Colonic mucosa (tissue), 4 donors: ENCODE measurements at regions not wholly inside any gene's neighbourhood (a gene's known extent, or its start where the extent isn't known, plus 50 kb on each side); places are given as distances from the start of the nearest gene placed in this dataset.

Experiments used
- DNase-seq: peaks from one replicate; pipeline ENCODE4 v3.0.0-alpha.2; 2020
- H3K27ac ChIP-seq: fragments of 200-600 bp; one replicate; pipeline ENCODE4 v1.8.0; 2021
- H3K27me3 ChIP-seq: fragments of 200-600 bp; one replicate; pipeline ENCODE4 v1.8.0; 2021
- H3K36me3 ChIP-seq: fragments of 200-600 bp; one replicate; pipeline ENCODE4 v1.8.0; 2021
- H3K4me1 ChIP-seq: fragments of 200-600 bp; one replicate; pipeline ENCODE4 v1.8.0; 2021; ENCODE audit warnings: mild to moderate bottlenecking
- H3K4me3 ChIP-seq: fragments of 200-600 bp; one replicate; pipeline ENCODE4 v1.8.0; 2021
- H3K9ac ChIP-seq, 2 donors: one replicate each; pipeline ENCODE4 v1.7.0; 2013; ENCODE audit warnings: control low read depth in 2 of 2, low read depth in 2 of 2, low read length in 2 of 2
- H3K9me3 ChIP-seq: fragments of 200-600 bp; one replicate; pipeline ENCODE4 v1.8.0; 2021
- intact Hi-C: fragments of 100-400 bp; cut with DNase I; formaldehyde crosslinking; loops from one replicate; pipeline ENCODE4 v1.14.1; 2022
- TF ChIP-seq, protein P1 (sequence below): fragments of 200-600 bp; IDR thresholded peaks from one replicate; pipeline ENCODE4 v1.8.0; 2022; ENCODE audit warnings: antibody characterized with exemption, mild to moderate bottlenecking
- donor health status: healthy.
- donor health status: DM: no; HTN: no; CAD: no.
- donor health status: DM: no; HTN: no; CAD: no.

DNA sequence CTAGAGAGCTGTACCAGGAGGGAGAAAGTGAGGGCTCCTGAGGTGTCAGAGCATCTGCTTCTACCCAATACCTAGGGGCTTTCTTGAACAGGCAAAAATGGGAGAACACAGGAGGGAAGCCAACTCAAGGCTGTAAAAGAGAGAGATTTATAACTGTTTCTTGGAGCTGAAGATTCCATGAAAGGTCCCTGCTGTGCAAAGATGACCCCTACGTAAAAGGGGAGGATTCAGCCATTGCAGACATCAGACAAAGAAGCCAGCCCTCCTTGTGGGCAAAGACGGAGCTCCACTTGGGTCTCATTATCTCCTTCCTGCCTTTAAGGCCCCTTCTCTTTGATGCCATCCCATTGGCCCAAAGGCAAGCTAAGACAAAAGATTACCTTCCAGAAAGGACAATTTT is 524.1 kb upstream of the CAMK1G start:
- TF ChIP-seq, protein P1, sequence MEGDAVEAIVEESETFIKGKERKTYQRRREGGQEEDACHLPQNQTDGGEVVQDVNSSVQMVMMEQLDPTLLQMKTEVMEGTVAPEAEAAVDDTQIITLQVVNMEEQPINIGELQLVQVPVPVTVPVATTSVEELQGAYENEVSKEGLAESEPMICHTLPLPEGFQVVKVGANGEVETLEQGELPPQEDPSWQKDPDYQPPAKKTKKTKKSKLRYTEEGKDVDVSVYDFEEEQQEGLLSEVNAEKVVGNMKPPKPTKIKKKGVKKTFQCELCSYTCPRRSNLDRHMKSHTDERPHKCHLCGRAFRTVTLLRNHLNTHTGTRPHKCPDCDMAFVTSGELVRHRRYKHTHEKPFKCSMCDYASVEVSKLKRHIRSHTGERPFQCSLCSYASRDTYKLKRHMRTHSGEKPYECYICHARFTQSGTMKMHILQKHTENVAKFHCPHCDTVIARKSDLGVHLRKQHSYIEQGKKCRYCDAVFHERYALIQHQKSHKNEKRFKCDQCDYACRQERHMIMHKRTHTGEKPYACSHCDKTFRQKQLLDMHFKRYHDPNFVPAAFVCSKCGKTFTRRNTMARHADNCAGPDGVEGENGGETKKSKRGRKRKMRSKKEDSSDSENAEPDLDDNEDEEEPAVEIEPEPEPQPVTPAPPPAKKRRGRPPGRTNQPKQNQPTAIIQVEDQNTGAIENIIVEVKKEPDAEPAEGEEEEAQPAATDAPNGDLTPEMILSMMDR: no peak
- intact Hi-C loops: no loop called here
- H3K9ac ChIP-seq: no peak overlapping the region
- no peaks in the 10 kb centered on the region for H3K9me3 ChIP-seq
- H3K27ac ChIP-seq: no peak overlapping the region
- no peak for DNase-seq
- H3K4me3 ChIP-seq: no peak overlapping the region
- no peaks in the 10 kb centered on the region for H3K4me1 ChIP-seq
- no peaks in the 10 kb centered on the region for H3K36me3 ChIP-seq
- H3K27me3 ChIP-seq: no peaks in the 10 kb centered on the region

DNA sequence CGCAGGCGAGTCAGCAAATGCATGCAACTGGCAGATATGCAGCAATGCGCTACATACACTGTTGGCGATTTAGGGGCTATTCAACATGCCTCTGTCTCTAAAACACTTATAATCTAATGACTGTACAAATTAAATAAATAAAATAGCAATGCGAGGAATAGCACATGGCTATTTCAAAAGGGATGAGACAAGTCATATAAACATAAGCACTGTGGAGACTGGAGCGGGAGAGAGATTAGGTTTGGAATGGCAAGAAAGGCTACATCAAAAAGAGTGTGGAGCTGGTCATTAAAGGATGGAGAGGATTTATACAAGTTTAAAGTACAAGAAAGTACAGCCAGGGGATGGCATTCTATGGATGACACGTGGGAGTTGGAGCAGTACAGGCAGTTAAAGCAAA is 523.5 kb upstream of the CAMK1G start:
- intact Hi-C loops: no loop called here
- no peaks in the 10 kb centered on the region for H3K4me1 ChIP-seq
- no peak overlapping the region for H3K9ac ChIP-seq
- TF ChIP-seq, protein P1: no peak
- no peak for DNase-seq
- H3K27ac ChIP-seq: no peak overlapping the region
- H3K4me3 ChIP-seq: no peak overlapping the region
- H3K27me3 ChIP-seq: no peaks in the 10 kb centered on the region
- no peaks in the 10 kb centered on the region for H3K36me3 ChIP-seq
- no peaks in the 10 kb centered on the region for H3K9me3 ChIP-seq

DNA sequence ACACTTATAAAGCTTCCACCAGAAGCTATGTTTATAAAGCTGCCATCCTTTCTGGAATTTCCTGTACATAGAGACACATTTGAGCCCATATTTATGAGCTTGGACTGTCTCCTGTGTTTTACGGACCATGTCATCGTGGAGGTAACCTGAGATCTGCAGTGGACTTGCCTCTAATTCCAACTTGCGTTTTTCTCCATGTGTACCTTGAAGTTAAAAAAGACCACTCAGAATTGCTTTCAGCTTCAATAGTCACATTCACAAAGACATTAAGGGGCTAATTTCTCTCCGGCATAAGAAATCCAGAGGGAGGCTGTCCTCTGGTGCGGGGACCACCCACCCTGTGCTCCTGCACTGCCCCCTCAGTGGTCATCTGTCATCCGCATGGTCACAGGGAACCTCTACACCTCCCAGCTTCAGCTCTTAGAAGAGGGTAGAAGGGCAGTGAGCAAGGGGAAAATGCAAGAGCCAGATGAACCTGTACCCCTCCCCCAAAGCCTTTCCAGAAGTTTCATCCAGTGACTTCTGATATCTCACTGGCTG is 521.4 kb upstream of the CAMK1G start:
- TF ChIP-seq, protein P1: no peak
- intact Hi-C loops: no loop called here

DNA sequence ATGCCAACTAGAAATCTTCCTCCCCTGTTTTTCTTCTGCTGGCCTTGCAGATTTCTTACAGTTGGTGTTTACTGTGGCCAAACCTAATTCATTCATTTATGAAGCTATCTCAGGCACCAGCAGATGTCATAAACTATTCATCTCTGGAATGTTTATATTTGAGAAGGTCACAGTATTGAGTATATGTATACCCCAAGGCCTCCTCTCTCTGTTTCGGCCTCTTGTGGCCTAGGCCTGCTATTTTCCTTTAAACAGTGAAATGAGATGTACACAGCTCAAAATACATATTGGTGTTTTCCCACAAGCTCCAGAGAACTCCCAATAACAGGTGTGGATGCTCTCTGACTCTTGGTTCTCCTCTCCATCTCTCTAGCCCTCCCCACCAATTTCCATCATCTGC is 520.7 kb upstream of the CAMK1G start:
- Histone ChIP-seq H3K9ac (no peak overlapping the region), H3K4me1 (no peaks in the 10 kb centered on the region), H3K36me3 (no peaks in the 10 kb centered on the region), H3K4me3 (no peak overlapping the region), H3K9me3 (no peaks in the 10 kb centered on the region), H3K27me3 (no peaks in the 10 kb centered on the region), H3K27ac (no peak overlapping the region)
- intact Hi-C loops: no loop called here
- no peak for DNase-seq
- TF ChIP-seq, protein P1: no peak

More for the DNA sequence above, 521.4 kb upstream of the CAMK1G start:
- DNase-seq: no peak
- Histone ChIP-seq H3K36me3 (no peaks in the 10 kb centered on the region), H3K9ac (no peak overlapping the region), H3K4me1 (no peaks in the 10 kb centered on the region), H3K9me3 (no peaks in the 10 kb centered on the region), H3K4me3 (no peak overlapping the region), H3K27me3 (no peaks in the 10 kb centered on the region), H3K27ac (no peak overlapping the region)

DNA sequence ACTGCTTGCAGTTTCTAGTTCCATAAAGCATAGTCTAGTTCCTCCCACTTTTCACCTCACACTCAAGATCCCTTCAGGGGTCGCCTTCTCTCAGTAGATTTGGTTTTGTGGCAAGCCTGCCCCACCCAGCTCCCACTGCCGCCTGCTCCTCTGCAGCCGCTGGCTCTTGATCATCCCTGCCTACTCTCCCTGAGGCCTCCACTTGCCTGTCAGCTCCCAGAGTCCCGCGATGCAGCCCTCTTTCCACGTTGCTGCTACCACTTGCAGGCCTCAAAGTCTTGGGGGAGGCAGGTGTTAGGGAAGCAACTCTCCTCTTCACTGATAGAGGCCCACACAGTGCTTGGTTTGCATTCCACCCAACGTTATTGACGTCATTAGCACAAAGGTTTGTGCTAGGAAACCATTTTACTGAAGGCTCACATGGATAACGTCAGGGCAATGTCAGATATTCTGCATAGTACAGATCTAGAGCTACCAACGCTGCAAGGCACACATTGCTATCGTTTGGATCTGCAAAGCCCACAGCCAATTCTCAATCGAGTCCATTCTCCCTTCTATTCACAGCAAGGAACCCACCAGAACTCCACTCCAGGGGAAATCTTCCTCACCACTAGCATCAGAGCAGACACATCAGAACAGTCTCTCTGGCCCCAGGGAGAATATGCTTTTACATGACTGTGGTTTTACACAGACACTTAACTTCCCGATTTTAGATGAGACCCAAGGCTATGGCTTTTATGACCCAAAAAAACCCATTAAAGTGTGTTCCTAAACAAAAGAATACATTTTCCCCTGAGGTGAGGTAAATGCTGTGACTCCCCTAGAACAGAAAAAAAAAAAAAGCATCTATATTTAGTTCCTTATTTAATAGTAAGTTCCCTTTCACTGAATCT is 519.5 kb upstream of the CAMK1G start:
- Histone ChIP-seq H3K27ac (no peak overlapping the region), H3K36me3 (no peaks in the 10 kb centered on the region), H3K4me1 (no peaks in the 10 kb centered on the region), H3K9me3 (no peaks in the 10 kb centered on the region), H3K27me3 (no peaks in the 10 kb centered on the region), H3K9ac (no peak overlapping the region), H3K4me3 (no peak overlapping the region)
- TF ChIP-seq, protein P1: no peak
- DNase-seq: no peak
- intact Hi-C loops: no loop called here
